SK-N-SH (cell line): ENCODE measurements at regions not wholly inside any gene's neighbourhood (a gene's known extent, or its start where the extent isn't known, plus 50 kb on each side); places are given as distances from the start of the nearest gene placed in this dataset.

Experiments
- CTCF ChIA-PET: fragments of 300-600, 350-600 bp; formaldehyde crosslinking; extraction: SDS; loops from one replicate; lab custom pipeline; 2021; lab: Yijun Ruan, JAX
- POLR2A ChIA-PET: fragments of 350-600 bp; sonication (Branson Sonifier 250); formaldehyde crosslinking; extraction: SDS; loops from one replicate; lab custom pipeline; 2020; ENCODE audit warnings: antibody characterized with exemption, inconsistent platforms; lab: Yijun Ruan, JAX
- DNase-seq: peaks from one replicate; pipeline ENCODE4 v3.0.0; 2012
- H2AFZ ChIP-seq: fragments of 200-600 bp; sonication (generic); 2 replicates; pipeline ENCODE4 v1.8.1; 2016; ENCODE audit warnings: antibody characterized with exemption, mild to moderate bottlenecking, low read depth
- H3F3A ChIP-seq: fragments of 200-600 bp; sonication (generic); replicated peaks from 2 replicates; pipeline ENCODE3; 2016; ENCODE audit warnings: antibody characterized with exemption, mild to moderate bottlenecking; ENCODE audit not compliant: insufficient read depth
- H3K27ac ChIP-seq, 2 experiments: fragments of 200-500 bp in 1 of 2; fragments of 200-600 bp in 1 of 2; sonication (Bioruptor generic) in 1 of 2; sonication (generic), shearing (Covaris generic) in 1 of 2; 2 replicates each; pipeline versions ENCODE4 v1.5.1 to v1.6.1; 2014 to 2016; ENCODE audit warnings: low read depth in 2 of 2, inconsistent platforms in 1 of 2, low read length in 1 of 2, mild to moderate bottlenecking in 1 of 2, mixed read lengths in 1 of 2
- H3K27me3 ChIP-seq: fragments of 200-600 bp; sonication (generic), shearing (Covaris generic); 2 replicates; pipeline ENCODE4 v1.6.1; 2016; ENCODE audit warnings: mixed run types; ENCODE audit not compliant: insufficient read depth
- H3K36me3 ChIP-seq, 2 experiments: fragments of 200-500 bp in 1 of 2; fragments of 200-600 bp in 1 of 2; sonication (Bioruptor generic) in 1 of 2; sonication (generic) in 1 of 2; replicated peaks in 1 of 2; 2 replicates each; pipeline versions ENCODE3 to v1.5.1; 2014 to 2016; ENCODE audit warnings: low read length in 1 of 2, mild to moderate bottlenecking in 1 of 2; ENCODE audit not compliant: insufficient read depth in 2 of 2, control insufficient read depth in 1 of 2
- H3K4me1 ChIP-seq, 2 experiments: fragments of 200-500 bp in 1 of 2; fragments of 200-600 bp in 1 of 2; sonication (Bioruptor generic) in 1 of 2; sonication (generic), shearing (Covaris generic) in 1 of 2; 2 replicates each; pipeline versions ENCODE4 v1.5.1 to v1.6.1; 2014 to 2016; ENCODE audit warnings: low read depth in 1 of 2, low read length in 1 of 2, mixed run types in 1 of 2; ENCODE audit not compliant: insufficient read depth in 2 of 2, control insufficient read depth in 1 of 2
- H3K4me2 ChIP-seq: fragments of 200-600 bp; sonication (generic), shearing (Covaris generic); 2 replicates; pipeline ENCODE4 v1.6.1; 2017; ENCODE audit warnings: mixed run types
- H3K4me3 ChIP-seq, 2 experiments: fragments of 200-500 bp in 1 of 2; fragments of 200-600 bp in 1 of 2; sonication (Bioruptor generic) in 1 of 2; sonication (generic), shearing (Covaris generic) in 1 of 2; 2 replicates each; pipeline versions ENCODE4 v1.5.1 to v1.8.1; 2014 to 2016; ENCODE audit warnings: low read depth in 2 of 2, inconsistent platforms in 1 of 2, low read length in 1 of 2, mild to moderate bottlenecking in 1 of 2, mixed read lengths in 1 of 2, moderate library complexity in 1 of 2
- H3K79me2 ChIP-seq: fragments of 200-600 bp; sonication (generic); 2 replicates; pipeline ENCODE4 v1.8.1; 2017; ENCODE audit warnings: mild to moderate bottlenecking; ENCODE audit not compliant: insufficient read depth
- H3K9ac ChIP-seq: fragments of 200-600 bp; sonication (generic); 2 replicates; pipeline ENCODE4 v1.6.1; 2017; ENCODE audit warnings: mixed run types
- H3K9me2 ChIP-seq: fragments of 200-600 bp; sonication (generic); 2 replicates; pipeline ENCODE4 v1.6.1; 2017; ENCODE audit warnings: mixed run types
- H3K9me3 ChIP-seq: fragments of 200-600 bp; sonication (generic); 2 replicates; pipeline ENCODE4 v1.6.1; 2017; ENCODE audit warnings: mixed run types, mild to moderate bottlenecking, moderate library complexity
- H4K20me1 ChIP-seq: fragments of 200-600 bp; sonication (generic); 2 replicates; pipeline ENCODE4 v1.6.1; 2017; ENCODE audit warnings: mild to moderate bottlenecking, mixed run types; ENCODE audit not compliant: insufficient read depth
- CHD2 ChIP-seq: fragments of 150-350 bp; IDR thresholded peaks from 2 replicates; pipeline ENCODE4 v1.6.1; 2018; ENCODE audit warnings: low read length; ENCODE audit not compliant: partially characterized antibody
- ELF1 ChIP-seq: IDR thresholded peaks from 2 replicates; pipeline ENCODE4 v1.4.0; 2012
- FOXJ3 ChIP-seq: sonication (generic); formaldehyde crosslinking; IDR thresholded peaks from 2 replicates; pipeline ENCODE4 v1.5.1; 2020; ENCODE audit warnings: mild to moderate bottlenecking, missing genetic modification reagents
- FOXM1 ChIP-seq: IDR thresholded peaks from 2 replicates; pipeline ENCODE4 v1.4.0; 2012; ENCODE audit warnings: low read depth, mild to moderate bottlenecking
- GATA2 ChIP-seq: sonication (generic); formaldehyde crosslinking; IDR thresholded peaks from 2 replicates; pipeline ENCODE4 v1.5.0; 2020; ENCODE audit warnings: mild to moderate bottlenecking, missing genetic modification reagents
- MXI1 ChIP-seq: IDR thresholded peaks from 2 replicates; pipeline ENCODE4 v1.6.1; 2012; ENCODE audit warnings: mild to moderate bottlenecking, low read depth, low read length, improper control_type of control experiment
- RAD21 ChIP-seq: IDR thresholded peaks from 2 replicates; pipeline ENCODE4 v1.6.1; 2012; ENCODE audit warnings: mild to moderate bottlenecking, low read length
- RFX5 ChIP-seq: IDR thresholded peaks from 2 replicates; pipeline ENCODE4 v1.6.1; 2012; ENCODE audit warnings: mild to moderate bottlenecking, improper control_type of control experiment, low read length
- RXRA ChIP-seq: IDR thresholded peaks from 2 replicates; pipeline ENCODE4 v1.4.0; 2012; ENCODE audit warnings: low read depth, mild to moderate bottlenecking, borderline replicate concordance
- SMC3 ChIP-seq: IDR thresholded peaks from 2 replicates; pipeline ENCODE4 v1.6.1; 2012; ENCODE audit warnings: low read depth, low read length, improper control_type of control experiment
- TCF12 ChIP-seq: IDR thresholded peaks from 2 replicates; pipeline ENCODE4 v1.4.0; 2012
- USF2 ChIP-seq: fragments of 150-350 bp; IDR thresholded peaks from 2 replicates; pipeline ENCODE4 v1.6.1; 2017; ENCODE audit warnings: antibody characterized with exemption, low read length, low read depth, borderline replicate concordance
- YY1 ChIP-seq: IDR thresholded peaks from 2 replicates; pipeline ENCODE4 v1.4.0; 2012; ENCODE audit warnings: low read depth, mild to moderate bottlenecking
- WGBS: methylation state at CpG from one replicate; pipeline ENCODE4 v1.1.6; 2017; ENCODE audit warnings: low lambda C conversion rate; 5-methylcytosine and 5-hydroxymethylcytosine counted together
- TF ChIP-seq, protein P1 (sequence below): IDR thresholded peaks from 2 replicates; pipeline ENCODE4 v1.4.0; 2012; ENCODE audit warnings: low read depth, borderline replicate concordance
- TF ChIP-seq, protein P2 (sequence below): fragments of 200-600 bp; sonication (generic); IDR thresholded peaks from 2 replicates; pipeline ENCODE4 v1.6.1; 2017; ENCODE audit warnings: antibody characterized with exemption, mild to moderate bottlenecking, moderate library complexity
- TF ChIP-seq, protein P3 (sequence below): fragments of 150-350 bp; IDR thresholded peaks from 2 replicates; pipeline ENCODE4 v1.6.1; 2016; ENCODE audit warnings: mild to moderate bottlenecking, low read depth, low read length

GRCh38 chr17:72556944-72557826 is 436.4 kb downstream of the SOX9 start:
- Histone ChIP-seq H3K9ac (no peak overlapping the region), H2AFZ (no peak overlapping the region), H3F3A (no peaks in the 10 kb centered on the region), H3K4me1 (no peaks in the 10 kb centered on the region), H3K27ac (no peak overlapping the region), H3K4me3 (no peak overlapping the region; a peak in 1 of 4 replicates), H3K4me2 (no peak overlapping the region)
- CTCF ChIA-PET, result interaction anchor here (0.5 to 6.2 kb wide), 155 partner anchors 8 to 1998 kb away, joined by 3 to 317 read pairs (median 4); partner anchors contain the start of genes SOX9 and SSTR2
- TF ChIP-seq RFX5, result no peak
- peak; percentile 93 for TF ChIP-seq RAD21
- no peak for TF ChIP-seq CHD2
- TF ChIP-seq, protein P1, sequence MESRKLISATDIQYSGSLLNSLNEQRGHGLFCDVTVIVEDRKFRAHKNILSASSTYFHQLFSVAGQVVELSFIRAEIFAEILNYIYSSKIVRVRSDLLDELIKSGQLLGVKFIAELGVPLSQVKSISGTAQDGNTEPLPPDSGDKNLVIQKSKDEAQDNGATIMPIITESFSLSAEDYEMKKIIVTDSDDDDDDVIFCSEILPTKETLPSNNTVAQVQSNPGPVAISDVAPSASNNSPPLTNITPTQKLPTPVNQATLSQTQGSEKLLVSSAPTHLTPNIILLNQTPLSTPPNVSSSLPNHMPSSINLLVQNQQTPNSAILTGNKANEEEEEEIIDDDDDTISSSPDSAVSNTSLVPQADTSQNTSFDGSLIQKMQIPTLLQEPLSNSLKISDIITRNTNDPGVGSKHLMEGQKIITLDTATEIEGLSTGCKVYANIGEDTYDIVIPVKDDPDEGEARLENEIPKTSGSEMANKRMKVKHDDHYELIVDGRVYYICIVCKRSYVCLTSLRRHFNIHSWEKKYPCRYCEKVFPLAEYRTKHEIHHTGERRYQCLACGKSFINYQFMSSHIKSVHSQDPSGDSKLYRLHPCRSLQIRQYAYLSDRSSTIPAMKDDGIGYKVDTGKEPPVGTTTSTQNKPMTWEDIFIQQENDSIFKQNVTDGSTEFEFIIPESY, result no peak
- TF ChIP-seq FOXJ3 (CRISPR knock-in tag), result no peak
- TF ChIP-seq, protein P2, sequence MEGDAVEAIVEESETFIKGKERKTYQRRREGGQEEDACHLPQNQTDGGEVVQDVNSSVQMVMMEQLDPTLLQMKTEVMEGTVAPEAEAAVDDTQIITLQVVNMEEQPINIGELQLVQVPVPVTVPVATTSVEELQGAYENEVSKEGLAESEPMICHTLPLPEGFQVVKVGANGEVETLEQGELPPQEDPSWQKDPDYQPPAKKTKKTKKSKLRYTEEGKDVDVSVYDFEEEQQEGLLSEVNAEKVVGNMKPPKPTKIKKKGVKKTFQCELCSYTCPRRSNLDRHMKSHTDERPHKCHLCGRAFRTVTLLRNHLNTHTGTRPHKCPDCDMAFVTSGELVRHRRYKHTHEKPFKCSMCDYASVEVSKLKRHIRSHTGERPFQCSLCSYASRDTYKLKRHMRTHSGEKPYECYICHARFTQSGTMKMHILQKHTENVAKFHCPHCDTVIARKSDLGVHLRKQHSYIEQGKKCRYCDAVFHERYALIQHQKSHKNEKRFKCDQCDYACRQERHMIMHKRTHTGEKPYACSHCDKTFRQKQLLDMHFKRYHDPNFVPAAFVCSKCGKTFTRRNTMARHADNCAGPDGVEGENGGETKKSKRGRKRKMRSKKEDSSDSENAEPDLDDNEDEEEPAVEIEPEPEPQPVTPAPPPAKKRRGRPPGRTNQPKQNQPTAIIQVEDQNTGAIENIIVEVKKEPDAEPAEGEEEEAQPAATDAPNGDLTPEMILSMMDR, result peak; percentile 98
- no peak for TF ChIP-seq ELF1
- TF ChIP-seq TCF12, result no peak
- TF ChIP-seq, protein P3, sequence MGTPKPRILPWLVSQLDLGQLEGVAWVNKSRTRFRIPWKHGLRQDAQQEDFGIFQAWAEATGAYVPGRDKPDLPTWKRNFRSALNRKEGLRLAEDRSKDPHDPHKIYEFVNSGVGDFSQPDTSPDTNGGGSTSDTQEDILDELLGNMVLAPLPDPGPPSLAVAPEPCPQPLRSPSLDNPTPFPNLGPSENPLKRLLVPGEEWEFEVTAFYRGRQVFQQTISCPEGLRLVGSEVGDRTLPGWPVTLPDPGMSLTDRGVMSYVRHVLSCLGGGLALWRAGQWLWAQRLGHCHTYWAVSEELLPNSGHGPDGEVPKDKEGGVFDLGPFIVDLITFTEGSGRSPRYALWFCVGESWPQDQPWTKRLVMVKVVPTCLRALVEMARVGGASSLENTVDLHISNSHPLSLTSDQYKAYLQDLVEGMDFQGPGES, result no peak
- no peak for TF ChIP-seq FOXM1
- no peak for TF ChIP-seq GATA2 (CRISPR knock-in tag)
- no peak for TF ChIP-seq YY1
- TF ChIP-seq MXI1, result 0 out of 2 replicates have a peak, but pooled peaks have one; percentile 9
- no peak for TF ChIP-seq USF2
- peak; percentile 79 for TF ChIP-seq SMC3
- no peak for TF ChIP-seq RXRA
- TF ChIP-seq, all 33 proteins: peak for 4
- POLR2A ChIA-PET, result interaction anchor here (1.0 kb wide), 2 partner anchors 36 to 168 kb away, joined by 3 read pairs; no protein-coding TSS in a partner anchor
- H3K9me2 ChIP-seq, result no peaks in the 10 kb centered on the region
- no peaks in the 10 kb centered on the region for H3K36me3 ChIP-seq
- no peaks in the 10 kb centered on the region for H3K9me3 ChIP-seq
- peaks cover 15% of the 10 kb centered on the region for H3K79me2 ChIP-seq
- 40% methylated on average over 22 of the region's 24 CpGs for WGBS
- DNase-seq, result peak; percentile 91
- no peaks in the 10 kb centered on the region; the same call in 1 of the 2 replicates for H4K20me1 ChIP-seq
- no peaks in the 10 kb centered on the region for H3K27me3 ChIP-seq
